Lower lobe of right lung (tissue), 2 donors: ENCODE measurements at regions not wholly inside any gene's neighbourhood (a gene's known extent, or its start where the extent isn't known, plus 50 kb on each side); places are given as distances from the start of the nearest gene placed in this dataset.

Experiments used
- ATAC-seq, 2 donors: fragments of 200-7000 bp; cut with Tn5 transposase; one replicate each; pipeline ENCODE4 v1.9.1; 2020 to 2022; ENCODE audit warnings: mild to moderate bottlenecking in 2 of 2, moderate library complexity in 2 of 2
- DNase-seq: peaks from one replicate; pipeline ENCODE4 v3.0.0-alpha.2; 2020
- H3K27ac ChIP-seq: fragments of 200-600 bp; one replicate; pipeline ENCODE4 v1.8.0; 2022
- H3K27me3 ChIP-seq: fragments of 200-600 bp; one replicate; pipeline ENCODE4 v1.8.0; 2022; ENCODE audit warnings: low read depth
- H3K36me3 ChIP-seq: fragments of 200-600 bp; one replicate; pipeline ENCODE4 v1.8.0; 2022; ENCODE audit warnings: mild to moderate bottlenecking
- H3K4me1 ChIP-seq: fragments of 200-600 bp; one replicate; pipeline ENCODE4 v1.8.0; 2022
- H3K4me3 ChIP-seq: fragments of 200-600 bp; one replicate; pipeline ENCODE4 v1.8.0; 2022; ENCODE audit warnings: mild to moderate bottlenecking
- H3K9me3 ChIP-seq: fragments of 200-600 bp; one replicate; pipeline ENCODE4 v1.8.0; 2022
- CTCF ChIP-seq: fragments of 200-600 bp; IDR thresholded peaks from one replicate; pipeline ENCODE4 v1.8.0; 2022; ENCODE audit warnings: antibody characterized with exemption, mild to moderate bottlenecking
- intact Hi-C: fragments of 100-400 bp; cut with DNase I; formaldehyde crosslinking; loops from one replicate; pipeline ENCODE4 v1.11.0; 2022
- donor health status: DM: no; HTN: yes; CAD: no; lungs with severe emphysema.

- intact Hi-C loops = no loop called here
- Histone ChIP-seq H3K36me3 (no peaks in the 10 kb centered on the region), H3K9me3 (no peaks in the 10 kb centered on the region), H3K27ac (no peak overlapping the region), H3K4me1 (no peaks in the 10 kb centered on the region), H3K4me3 (no peak overlapping the region), H3K27me3 (no peaks in the 10 kb centered on the region)
- DNase-seq (no peak), ATAC-seq (no peak)
- no peak for TF ChIP-seq CTCF
Observed at GRCh38 chr12:13784504-13784903, 196.9 kb downstream of the GRIN2B start.

GRCh38 chr12:13780453-13780852, 200.9 kb downstream of the GRIN2B start:
- DNase-seq (no peak), ATAC-seq (no peak)
- Histone ChIP-seq H3K27ac (no peak overlapping the region), H3K27me3 (no peaks in the 10 kb centered on the region), H3K36me3 (no peaks in the 10 kb centered on the region), H3K9me3 (no peaks in the 10 kb centered on the region), H3K4me3 (no peak overlapping the region), H3K4me1 (no peaks in the 10 kb centered on the region)
- intact Hi-C loops = no loop called here
- no peak for TF ChIP-seq CTCF

- no peaks in the 10 kb centered on the region for H3K9me3 ChIP-seq
- no peak overlapping the region for H3K4me3 ChIP-seq
- DNase-seq = no peak
- no peaks in the 10 kb centered on the region for H3K27me3 ChIP-seq
- H3K27ac ChIP-seq = no peak overlapping the region
- no peaks in the 10 kb centered on the region for H3K4me1 ChIP-seq
- no peak for ATAC-seq
- no peak for TF ChIP-seq CTCF
- no peaks in the 10 kb centered on the region for H3K36me3 ChIP-seq
- intact Hi-C loops = no loop called here
Observed at GRCh38 chr12:13777374-13777773, 204.0 kb downstream of the GRIN2B start.

- H3K27ac ChIP-seq = no peak overlapping the region
- H3K4me1 ChIP-seq = no peaks in the 10 kb centered on the region
- ATAC-seq (no peak), DNase-seq (no peak)
- H3K36me3 ChIP-seq = no peaks in the 10 kb centered on the region
- intact Hi-C loops = no loop called here
- H3K27me3 ChIP-seq = no peaks in the 10 kb centered on the region
- no peak overlapping the region for H3K4me3 ChIP-seq
- no peak for TF ChIP-seq CTCF
- no peaks in the 10 kb centered on the region for H3K9me3 ChIP-seq
Observed at GRCh38 chr12:13772264-13772663, 209.1 kb downstream of the GRIN2B start.

- intact Hi-C loops = no loop called here
- no peaks in the 10 kb centered on the region for H3K4me1 ChIP-seq
- H3K4me3 ChIP-seq = no peak overlapping the region
- DNase-seq (no peak), ATAC-seq (no peak)
- no peak for TF ChIP-seq CTCF
- H3K36me3 ChIP-seq = no peaks in the 10 kb centered on the region
- H3K27me3 ChIP-seq = no peaks in the 10 kb centered on the region
- no peaks in the 10 kb centered on the region for H3K9me3 ChIP-seq
- H3K27ac ChIP-seq = no peak overlapping the region
Observed at GRCh38 chr12:13770576-13770975, 210.8 kb downstream of the GRIN2B start.

- H3K4me1 ChIP-seq = no peaks in the 10 kb centered on the region
- intact Hi-C loops = no loop called here
- DNase-seq (no peak), ATAC-seq (no peak)
- H3K4me3 ChIP-seq = no peak overlapping the region
- no peaks in the 10 kb centered on the region for H3K9me3 ChIP-seq
- TF ChIP-seq CTCF = no peak
- no peaks in the 10 kb centered on the region for H3K27me3 ChIP-seq
- no peak overlapping the region for H3K27ac ChIP-seq
- no peaks in the 10 kb centered on the region for H3K36me3 ChIP-seq
Observed at GRCh38 chr12:13769966-13770365, 211.4 kb downstream of the GRIN2B start.
